ENCODE measurements at regions not wholly inside any gene's neighbourhood (a gene's known extent, or its start where the extent isn't known, plus 50 kb on each side); places are given as distances from the start of the nearest gene placed in this dataset.

DNA sequence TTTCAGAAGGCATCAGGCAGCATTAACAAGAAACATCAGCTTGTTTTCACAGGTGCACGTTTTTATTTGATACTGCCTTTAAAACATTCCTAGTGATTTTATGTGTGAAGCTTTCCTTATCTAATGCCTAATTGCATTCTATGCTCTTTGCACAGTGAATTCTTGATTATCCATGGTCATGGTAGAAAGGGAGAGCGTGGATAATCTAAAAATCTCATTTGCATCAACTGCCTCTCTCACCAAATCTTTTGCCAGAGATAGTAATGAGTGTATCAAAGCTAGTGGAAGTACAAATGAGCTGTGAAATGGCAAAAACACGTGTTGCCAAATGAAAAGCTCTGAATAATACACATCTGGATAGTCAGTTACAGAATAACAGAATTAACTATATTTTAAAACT, 170.5 kb downstream of the NAA11 start:
- TF ChIP-seq TARDBP (IDR thresholded peaks at IDR 0.05): no peak
- TF ChIP-seq FOXA1 (IDR thresholded peaks at IDR 0.05): no peak
- no peak for TF ChIP-seq FOXK2 (IDR thresholded peaks at IDR 0.05)
- TF ChIP-seq BHLHE40 (IDR thresholded peaks at IDR 0.05; ENCODE audit: borderline replicate concordance): no peak
- TF ChIP-seq ZNF384 (IDR thresholded peaks at IDR 0.05): no peak
